Fibroblast of villous mesenchyme (primary cell): ENCODE measurements at regions not wholly inside any gene's neighbourhood (a gene's known extent, or its start where the extent isn't known, plus 50 kb on each side); places are given as distances from the start of the nearest gene placed in this dataset.

Source experiments
- DNase-seq: peaks from one replicate; pipeline ENCODE4 v3.0.0-alpha.2; 2010; ENCODE audit warnings: low read depth
- H3K4me3 ChIP-seq: 2 replicates; pipeline ENCODE4 v1.5.1; 2011; ENCODE audit warnings: low read depth, mild to moderate bottlenecking, low read length
- TF ChIP-seq, protein P1 (sequence below): IDR thresholded peaks from 2 replicates; pipeline ENCODE4 v1.5.1; 2012; ENCODE audit warnings: low read depth, mild to moderate bottlenecking, low read length; ENCODE audit not compliant: insufficient read depth

DNA sequence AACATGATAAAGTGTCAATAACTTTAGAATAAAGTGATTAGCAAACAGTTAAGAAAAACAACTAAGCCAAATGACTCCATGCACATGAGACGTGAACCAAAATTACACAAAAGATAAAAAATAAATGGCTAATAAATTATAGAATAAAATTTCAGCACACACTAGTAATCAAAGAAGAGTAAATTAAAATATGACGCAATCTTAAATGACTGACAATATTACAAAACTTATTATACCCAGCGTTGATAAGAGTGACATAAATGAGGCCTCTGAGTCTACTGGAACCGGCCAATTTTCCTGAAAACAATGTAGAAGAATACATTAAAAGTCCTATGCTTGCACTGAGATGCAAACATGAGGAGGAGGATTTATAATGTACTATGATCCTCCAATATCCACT is 187.4 kb downstream of the DHX15 start:
- no peak for DNase-seq
- TF ChIP-seq, protein P1, sequence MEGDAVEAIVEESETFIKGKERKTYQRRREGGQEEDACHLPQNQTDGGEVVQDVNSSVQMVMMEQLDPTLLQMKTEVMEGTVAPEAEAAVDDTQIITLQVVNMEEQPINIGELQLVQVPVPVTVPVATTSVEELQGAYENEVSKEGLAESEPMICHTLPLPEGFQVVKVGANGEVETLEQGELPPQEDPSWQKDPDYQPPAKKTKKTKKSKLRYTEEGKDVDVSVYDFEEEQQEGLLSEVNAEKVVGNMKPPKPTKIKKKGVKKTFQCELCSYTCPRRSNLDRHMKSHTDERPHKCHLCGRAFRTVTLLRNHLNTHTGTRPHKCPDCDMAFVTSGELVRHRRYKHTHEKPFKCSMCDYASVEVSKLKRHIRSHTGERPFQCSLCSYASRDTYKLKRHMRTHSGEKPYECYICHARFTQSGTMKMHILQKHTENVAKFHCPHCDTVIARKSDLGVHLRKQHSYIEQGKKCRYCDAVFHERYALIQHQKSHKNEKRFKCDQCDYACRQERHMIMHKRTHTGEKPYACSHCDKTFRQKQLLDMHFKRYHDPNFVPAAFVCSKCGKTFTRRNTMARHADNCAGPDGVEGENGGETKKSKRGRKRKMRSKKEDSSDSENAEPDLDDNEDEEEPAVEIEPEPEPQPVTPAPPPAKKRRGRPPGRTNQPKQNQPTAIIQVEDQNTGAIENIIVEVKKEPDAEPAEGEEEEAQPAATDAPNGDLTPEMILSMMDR: no peak
- no peak overlapping the region for H3K4me3 ChIP-seq

- H3K4me3 ChIP-seq: no peak overlapping the region
- no peak for DNase-seq
- TF ChIP-seq, protein P1: no peak
These were observed 188.4 kb downstream of the DHX15 start for GRCh38 chr4:24395937-24396336.

GRCh38 chr4:24394041-24394440 is 190.3 kb downstream of the DHX15 start:
- TF ChIP-seq, protein P1: no peak
- no peak overlapping the region for H3K4me3 ChIP-seq
- no peak for DNase-seq

- H3K4me3 ChIP-seq: no peak overlapping the region
- TF ChIP-seq, protein P1: no peak
- DNase-seq: no peak
These were observed 191.7 kb downstream of the DHX15 start for GRCh38 chr4:24392613-24393012.

DNA sequence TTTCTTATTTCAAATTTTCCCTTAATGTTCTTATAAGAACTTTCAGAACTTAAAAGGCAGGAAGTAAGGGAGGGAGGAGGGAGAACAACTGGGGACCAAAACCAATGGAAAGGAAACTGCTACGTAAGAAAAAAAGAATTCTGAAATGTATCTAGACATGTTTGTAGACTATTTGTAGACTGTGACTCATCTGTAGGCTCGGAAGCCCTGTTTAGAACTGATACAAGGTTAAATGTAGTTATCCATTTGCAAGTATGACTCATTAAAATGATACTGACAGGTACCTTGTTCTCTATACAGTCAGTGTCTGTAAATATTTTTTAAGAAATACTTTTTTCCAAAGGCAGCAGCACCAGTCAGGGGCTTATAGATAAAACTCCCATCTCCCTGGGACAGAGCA is 202.0 kb downstream of the DHX15 start:
- H3K4me3 ChIP-seq: no peak overlapping the region
- TF ChIP-seq, protein P1: no peak
- no peak for DNase-seq

DNA sequence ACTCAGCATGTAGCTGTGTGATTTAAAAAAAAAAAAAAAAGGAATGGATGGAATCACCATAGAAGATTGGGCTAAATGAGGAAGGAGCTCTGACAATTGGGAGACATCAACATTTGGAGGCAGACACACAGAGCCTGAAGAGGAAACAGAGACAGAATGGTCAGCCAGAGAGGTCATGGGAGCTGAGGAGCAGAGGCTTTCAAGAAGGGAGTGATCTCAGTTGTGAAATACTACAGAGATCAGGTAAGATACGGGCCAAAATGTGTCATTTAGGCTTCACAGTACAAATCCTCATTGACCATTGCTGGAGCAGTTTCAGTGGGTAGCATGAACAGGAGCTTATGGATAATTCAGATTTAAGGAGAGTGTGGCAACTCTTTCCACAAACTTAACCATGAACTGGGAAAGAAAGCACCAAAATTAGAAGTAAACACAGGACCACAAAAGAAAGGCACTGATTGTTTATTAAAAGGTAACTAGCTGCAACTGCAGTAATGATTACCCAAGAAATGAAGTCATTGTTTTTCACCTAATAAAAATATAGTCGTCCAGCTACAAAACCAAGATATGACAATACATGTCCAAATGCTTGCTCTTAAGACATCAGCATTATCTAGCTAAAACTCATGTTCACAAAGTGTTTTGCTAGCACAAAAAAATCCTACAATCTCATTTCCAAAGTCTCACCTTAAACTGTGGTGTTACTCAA is 203.2 kb downstream of the DHX15 start:
- TF ChIP-seq, protein P1: no peak
- no peak overlapping the region for H3K4me3 ChIP-seq
- no peak for DNase-seq

- H3K4me3 ChIP-seq: no peak overlapping the region
- DNase-seq: no peak
- TF ChIP-seq, protein P1: no peak
These were observed 210.7 kb downstream of the DHX15 start for GRCh38 chr4:24373704-24374103.
